ENCODE measurements at regions not wholly inside any gene's neighbourhood (a gene's known extent, or its start where the extent isn't known, plus 50 kb on each side); places are given as distances from the start of the nearest gene placed in this dataset.

- Histone ChIP-seq H3K4me1 (no peaks in the 10 kb centered on the region), H3K36me3 (no peaks in the 10 kb centered on the region), H3K4me3 (no peak overlapping the region), H3K9me3 (no peaks in the 10 kb centered on the region), H3K27me3 (replicated peaks in 1 of 7) (no peaks in the 10 kb centered on the region), H3K27ac (no peak overlapping the region)
- DNase-seq: no peak
- WGBS, 5 donors: 76 to 90% (median 85%) methylated on average over 1 of the region's 1 CpG
- intact Hi-C loops (cut with DNase I; ENCODE audit: low total_unique reads): no loop called here
- no peak for TF ChIP-seq CTCF (IDR thresholded peaks at IDR 0.05 in 8 of 11, conservative IDR thresholded peaks at IDR 0.05 in 3 of 11)
- TF ChIP-seq POLR2AphosphoS5 (IDR thresholded peaks at IDR 0.05): no peak
- no peak for TF ChIP-seq POLR2A (IDR thresholded peaks at IDR 0.05)
Measured at GRCh38 chr3:18872466-18872865, 275.8 kb upstream of the KCNH8 start.

GRCh38 chr3:18870642-18871041 is 277.7 kb upstream of the KCNH8 start:
- intact Hi-C loops (cut with DNase I; ENCODE audit: low total_unique reads): no loop called here
- Histone ChIP-seq H3K27me3 (replicated peaks in 1 of 7) (no peaks in the 10 kb centered on the region), H3K4me1 (no peaks in the 10 kb centered on the region), H3K36me3 (no peaks in the 10 kb centered on the region), H3K4me3 (no peak overlapping the region), H3K27ac (no peak overlapping the region), H3K9me3 (no peaks in the 10 kb centered on the region)
- TF ChIP-seq POLR2A (IDR thresholded peaks at IDR 0.05): no peak
- no peak for TF ChIP-seq CTCF (IDR thresholded peaks at IDR 0.05 in 8 of 11, conservative IDR thresholded peaks at IDR 0.05 in 3 of 11)
- no peak for TF ChIP-seq POLR2AphosphoS5 (IDR thresholded peaks at IDR 0.05)
- 68 to 84% (median 71%) methylated on average over 2 of the region's 2 CpGs for WGBS, 5 donors
- DNase-seq: no peak

GRCh38 chr3:18870074-18870640 is 278.2 kb upstream of the KCNH8 start:
- H3K4me3 ChIP-seq: no peak overlapping the region
- H3K9me3 ChIP-seq: no peaks in the 10 kb centered on the region
- intact Hi-C loops (cut with DNase I; ENCODE audit: low total_unique reads): no loop called here
- no peaks in the 10 kb centered on the region for H3K27me3 ChIP-seq (replicated peaks in 1 of 7)
- H3K4me1 ChIP-seq: no peaks in the 10 kb centered on the region
- no peaks in the 10 kb centered on the region for H3K36me3 ChIP-seq
- 66 to 84% (median 76%) methylated on average over 1 of the region's 1 CpG for WGBS, 5 donors
- no peak for TF ChIP-seq POLR2AphosphoS5 (IDR thresholded peaks at IDR 0.05)
- TF ChIP-seq CTCF (IDR thresholded peaks at IDR 0.05 in 8 of 11, conservative IDR thresholded peaks at IDR 0.05 in 3 of 11): no peak
- no peak for TF ChIP-seq POLR2A (IDR thresholded peaks at IDR 0.05)
- no peak overlapping the region for H3K27ac ChIP-seq
- DNase-seq: no peak

- H3K27me3 ChIP-seq (replicated peaks in 1 of 7): no peaks in the 10 kb centered on the region
- intact Hi-C loops (cut with DNase I; ENCODE audit: low total_unique reads): no loop called here
- no peak overlapping the region for H3K4me3 ChIP-seq
- H3K27ac ChIP-seq: no peak overlapping the region
- TF ChIP-seq CTCF (IDR thresholded peaks at IDR 0.05 in 8 of 11, conservative IDR thresholded peaks at IDR 0.05 in 3 of 11): no peak
- TF ChIP-seq POLR2A (IDR thresholded peaks at IDR 0.05): no peak
- no peak for TF ChIP-seq POLR2AphosphoS5 (IDR thresholded peaks at IDR 0.05)
- no peaks in the 10 kb centered on the region for H3K36me3 ChIP-seq
- H3K9me3 ChIP-seq: no peaks in the 10 kb centered on the region
- DNase-seq: no peak
- 81 to 85% (median 83%) methylated on average over 4 of the region's 4 CpGs for WGBS, 5 donors
- H3K4me1 ChIP-seq: no peaks in the 10 kb centered on the region
Measured at GRCh38 chr3:18868911-18869689, 279.2 kb upstream of the KCNH8 start.

All from spleen (tissue), 11 donors.